DMS153 treated with DMSO at 0.1 percent for 48 hours (cell line): ENCODE measurements at regions not wholly inside any gene's neighbourhood (a gene's known extent, or its start where the extent isn't known, plus 50 kb on each side); places are given as distances from the start of the nearest gene placed in this dataset.
"Not testable (repeated sequence)": the region's sequence is repeated elsewhere in the genome, so short reads cannot be mapped to it uniquely, and the experiment has no call there.

Experiments used
- DNase-seq: peaks from one replicate; lab custom pipeline; 2025; ENCODE audit not compliant: unreplicated experiment; lab: John Stamatoyannopoulos, UW

GRCh38 chr11:25612806-25613205, 719.1 kb upstream of the ANO3 start:
- no peak for DNase-seq

- DNase-seq = no peak
Observed at GRCh38 chr11:25613451-25613850, 718.5 kb upstream of the ANO3 start.

- DNase-seq = no peak
Observed at GRCh38 chr11:25613865-25614264, 718.1 kb upstream of the ANO3 start.

GRCh38 chr11:25615069-25615468, 716.9 kb upstream of the ANO3 start:
- no peak for DNase-seq

GRCh38 chr11:25615841-25616240, 716.1 kb upstream of the ANO3 start:
- no peak for DNase-seq

- no peak for DNase-seq
Observed at GRCh38 chr11:25625094-25625493, 706.8 kb upstream of the ANO3 start.

GRCh38 chr11:25628030-25628429, 703.9 kb upstream of the ANO3 start:
- no peak for DNase-seq

- no peak for DNase-seq
Observed at GRCh38 chr11:25633230-25633629, 698.7 kb upstream of the ANO3 start.

GRCh38 chr11:25649220-25649619, 682.7 kb upstream of the ANO3 start:
- DNase-seq = not testable (repeated sequence)

- no peak for DNase-seq
Observed at GRCh38 chr11:25650319-25650718, 681.6 kb upstream of the ANO3 start.

- no peak for DNase-seq
Observed at GRCh38 chr11:25655636-25656035, 676.3 kb upstream of the ANO3 start.

GRCh38 chr11:25658916-25659315, 673.0 kb upstream of the ANO3 start:
- no peak for DNase-seq

GRCh38 chr11:25659706-25660105, 672.2 kb upstream of the ANO3 start:
- no peak for DNase-seq

GRCh38 chr11:25667871-25668270, 664.1 kb upstream of the ANO3 start:
- no peak for DNase-seq

GRCh38 chr11:25691959-25692358, 640.0 kb upstream of the ANO3 start:
- DNase-seq = no peak

- DNase-seq = no peak
Observed at GRCh38 chr11:25702417-25702816, 629.5 kb upstream of the ANO3 start.

GRCh38 chr11:25710975-25711374, 621.0 kb upstream of the ANO3 start:
- no peak for DNase-seq

- DNase-seq = no peak
Observed at GRCh38 chr11:25727944-25728343, 604.0 kb upstream of the ANO3 start.

GRCh38 chr11:25730230-25730629, 601.7 kb upstream of the ANO3 start:
- no peak for DNase-seq

GRCh38 chr11:25733777-25734176, 598.2 kb upstream of the ANO3 start:
- DNase-seq = no peak

- DNase-seq = no peak
Observed at GRCh38 chr11:25734591-25735211, 597.2 kb upstream of the ANO3 start.

GRCh38 chr11:25737071-25737675, 594.8 kb upstream of the ANO3 start:
- no peak for DNase-seq

- DNase-seq = no peak
Observed at GRCh38 chr11:25741886-25742285, 590.0 kb upstream of the ANO3 start.
